ENCODE measurements at regions not wholly inside any gene's neighbourhood (a gene's known extent, or its start where the extent isn't known, plus 50 kb on each side); places are given as distances from the start of the nearest gene placed in this dataset.
"Not testable (repeated sequence)": the region's sequence is repeated elsewhere in the genome, so short reads cannot be mapped to it uniquely, and the experiment has no call there.

DNA sequence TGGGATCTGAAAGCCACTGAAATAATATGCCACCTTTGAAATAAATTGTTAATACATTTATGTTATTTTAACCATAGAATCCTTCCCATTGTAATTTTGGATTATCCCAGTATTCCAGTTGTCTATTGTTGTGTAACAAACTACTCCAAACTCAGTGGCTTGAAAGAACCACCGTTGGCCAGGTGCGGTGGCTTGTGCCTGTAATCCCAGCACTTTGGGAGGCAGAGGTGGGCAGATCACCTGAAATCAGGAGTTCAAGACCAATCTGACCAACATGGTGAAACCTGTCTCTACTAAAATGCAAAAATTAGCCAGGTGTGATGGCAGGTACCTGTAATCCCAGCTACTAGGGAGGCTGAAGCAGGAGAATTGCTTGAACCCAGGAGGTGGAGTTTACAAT is 217.6 kb downstream of the IRX2 start:
- TF ChIP-seq CREB1 (CRISPR knock-in tag; IDR thresholded peaks at IDR 0.05; ENCODE audit: low read depth); CTCF (conservative IDR thresholded peaks at IDR 0.05; ENCODE audit: low read depth in 2 of 2); POLR2AphosphoS5 (IDR thresholded peaks at IDR 0.05; ENCODE audit: low read depth); REST (IDR thresholded peaks at IDR 0.05; ENCODE audit: unreplicated experiment); EZH2 (IDR thresholded peaks at IDR 0.05; ENCODE audit: low read depth, unreplicated experiment); JUNB (IDR thresholded peaks at IDR 0.05; ENCODE audit: unreplicated experiment): not testable (repeated sequence)
- TF ChIP-seq, protein P1, sequence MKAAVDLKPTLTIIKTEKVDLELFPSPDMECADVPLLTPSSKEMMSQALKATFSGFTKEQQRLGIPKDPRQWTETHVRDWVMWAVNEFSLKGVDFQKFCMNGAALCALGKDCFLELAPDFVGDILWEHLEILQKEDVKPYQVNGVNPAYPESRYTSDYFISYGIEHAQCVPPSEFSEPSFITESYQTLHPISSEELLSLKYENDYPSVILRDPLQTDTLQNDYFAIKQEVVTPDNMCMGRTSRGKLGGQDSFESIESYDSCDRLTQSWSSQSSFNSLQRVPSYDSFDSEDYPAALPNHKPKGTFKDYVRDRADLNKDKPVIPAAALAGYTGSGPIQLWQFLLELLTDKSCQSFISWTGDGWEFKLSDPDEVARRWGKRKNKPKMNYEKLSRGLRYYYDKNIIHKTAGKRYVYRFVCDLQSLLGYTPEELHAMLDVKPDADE (IDR thresholded peaks at IDR 0.05), result not testable (repeated sequence)

Measured in GM23338 (cell line).